ENCODE measurements at regions not wholly inside any gene's neighbourhood (a gene's known extent, or its start where the extent isn't known, plus 50 kb on each side); places are given as distances from the start of the nearest gene placed in this dataset.

- H3K27ac ChIP-seq, result no peak overlapping the region
- DNase-seq (no peak), ATAC-seq (no peak)
- H3K4me1 ChIP-seq, result no peaks in the 10 kb centered on the region
- intact Hi-C loops (cut with DNase I; ENCODE audit: low total_unique reads), result no loop called here
- H3K36me3 ChIP-seq, result no peaks in the 10 kb centered on the region
- in situ Hi-C loops (cut with MboI; ENCODE audit: low sequenced_read_pairs in 4 of 4), result no loop called here
- H3K4me3 ChIP-seq, result no peak overlapping the region
- H3K27me3 ChIP-seq, result no peaks in the 10 kb centered on the region
- no peak for TF ChIP-seq CTCF (IDR thresholded peaks at IDR 0.05 in 4 of 5, conservative IDR thresholded peaks at IDR 0.05 in 1 of 5)
- no peak for TF ChIP-seq POLR2A (IDR thresholded peaks at IDR 0.05)
- no peaks in the 10 kb centered on the region for H3K9me3 ChIP-seq
Measured at GRCh38 chr1:69485616-69486015, 82.1 kb upstream of the LRRC7 start.

- in situ Hi-C loops (cut with MboI; ENCODE audit: low sequenced_read_pairs in 4 of 4) (no loop called here), intact Hi-C loops (cut with DNase I; ENCODE audit: low total_unique reads) (no loop called here)
- no peaks in the 10 kb centered on the region for H3K27me3 ChIP-seq
- ATAC-seq (no peak), DNase-seq (no peak)
- H3K4me3 ChIP-seq, result no peak overlapping the region
- no peaks in the 10 kb centered on the region for H3K9me3 ChIP-seq
- H3K36me3 ChIP-seq, result no peaks in the 10 kb centered on the region
- H3K27ac ChIP-seq, result no peak overlapping the region
- no peak for TF ChIP-seq POLR2A (IDR thresholded peaks at IDR 0.05)
- TF ChIP-seq CTCF (IDR thresholded peaks at IDR 0.05 in 4 of 5, conservative IDR thresholded peaks at IDR 0.05 in 1 of 5), result no peak
- H3K4me1 ChIP-seq, result no peaks in the 10 kb centered on the region
Measured at GRCh38 chr1:69491416-69491815, 76.3 kb upstream of the LRRC7 start.

GRCh38 chr1:69492286-69492685, 75.4 kb upstream of the LRRC7 start:
- H3K27me3 ChIP-seq, result no peaks in the 10 kb centered on the region
- in situ Hi-C loops (cut with MboI; ENCODE audit: low sequenced_read_pairs in 4 of 4), result no loop called here
- no peaks in the 10 kb centered on the region for H3K4me1 ChIP-seq

GRCh38 chr1:69494221-69494620, 73.5 kb upstream of the LRRC7 start:
- no peak overlapping the region for H3K4me3 ChIP-seq
- ATAC-seq (no peak), DNase-seq (no peak)
- H3K36me3 ChIP-seq, result no peaks in the 10 kb centered on the region
- no peak for TF ChIP-seq CTCF (IDR thresholded peaks at IDR 0.05 in 4 of 5, conservative IDR thresholded peaks at IDR 0.05 in 1 of 5)
- no peak for TF ChIP-seq POLR2A (IDR thresholded peaks at IDR 0.05)
- H3K27ac ChIP-seq, result no peak overlapping the region
- no peaks in the 10 kb centered on the region for H3K4me1 ChIP-seq
- H3K9me3 ChIP-seq, result no peaks in the 10 kb centered on the region
- in situ Hi-C loops (cut with MboI; ENCODE audit: low sequenced_read_pairs in 4 of 4), result no loop called here
- no peaks in the 10 kb centered on the region for H3K27me3 ChIP-seq
- intact Hi-C loops (cut with DNase I; ENCODE audit: low total_unique reads), result no loop called here

More at GRCh38 chr1:69492286-69492685, 75.4 kb upstream of the LRRC7 start:
- TF ChIP-seq POLR2A (IDR thresholded peaks at IDR 0.05) (no peak), CTCF (IDR thresholded peaks at IDR 0.05 in 4 of 5, conservative IDR thresholded peaks at IDR 0.05 in 1 of 5) (no peak)
- intact Hi-C loops (cut with DNase I; ENCODE audit: low total_unique reads), result no loop called here
- no peaks in the 10 kb centered on the region for H3K9me3 ChIP-seq
- H3K27ac ChIP-seq, result no peak overlapping the region
- DNase-seq, result no peak
- no peak overlapping the region for H3K4me3 ChIP-seq
- H3K36me3 ChIP-seq, result no peaks in the 10 kb centered on the region
- no peak for ATAC-seq

- TF ChIP-seq POLR2A (IDR thresholded peaks at IDR 0.05) (no peak), CTCF (IDR thresholded peaks at IDR 0.05 in 4 of 5, conservative IDR thresholded peaks at IDR 0.05 in 1 of 5) (no peak)
- Histone ChIP-seq H3K36me3 (no peaks in the 10 kb centered on the region), H3K27me3 (no peaks in the 10 kb centered on the region), H3K27ac (no peak overlapping the region), H3K9me3 (no peaks in the 10 kb centered on the region), H3K4me3 (no peak overlapping the region), H3K4me1 (no peaks in the 10 kb centered on the region)
- intact Hi-C loops (cut with DNase I; ENCODE audit: low total_unique reads), result no loop called here
- no peak for ATAC-seq
- DNase-seq, result no peak
- in situ Hi-C loops (cut with MboI; ENCODE audit: low sequenced_read_pairs in 4 of 4), result no loop called here
Measured at GRCh38 chr1:69497441-69498221, 70.1 kb upstream of the LRRC7 start.

Data from gastrocnemius medialis (tissue), 4 donors.